GOT3 (cell line): ENCODE measurements at regions not wholly inside any gene's neighbourhood (a gene's known extent, or its start where the extent isn't known, plus 50 kb on each side); places are given as distances from the start of the nearest gene placed in this dataset.

Source experiments
- DNase-seq: peaks from one replicate; lab custom pipeline; 2025; ENCODE audit warnings: mixed read lengths; lab: John Stamatoyannopoulos, UW

- DNase-seq = no peak
Measured at GRCh38 chr6:140130074-140130473, 755.6 kb upstream of the CITED2 start.

GRCh38 chr6:140124498-140124897 is 750.0 kb upstream of the CITED2 start:
- DNase-seq = no peak

GRCh38 chr6:140108167-140108566 is 733.7 kb upstream of the CITED2 start:
- no peak for DNase-seq

- DNase-seq = no peak
Measured at GRCh38 chr6:140107216-140107615, 732.8 kb upstream of the CITED2 start.

GRCh38 chr6:140105857-140106256 is 731.4 kb upstream of the CITED2 start:
- no peak for DNase-seq

GRCh38 chr6:140105241-140105640 is 730.8 kb upstream of the CITED2 start:
- DNase-seq = no peak

- no peak for DNase-seq
Measured at GRCh38 chr6:140101818-140102217, 727.4 kb upstream of the CITED2 start.

- no peak for DNase-seq
Measured at GRCh38 chr6:140101367-140101766, 726.9 kb upstream of the CITED2 start.

- no peak for DNase-seq
Measured at GRCh38 chr6:140095532-140095931, 721.1 kb upstream of the CITED2 start.

GRCh38 chr6:140091895-140092294 is 717.4 kb upstream of the CITED2 start:
- DNase-seq = no peak

- DNase-seq = no peak
Measured at GRCh38 chr6:140090871-140091270, 716.4 kb upstream of the CITED2 start.

- no peak for DNase-seq
Measured at GRCh38 chr6:140083375-140083774, 708.9 kb upstream of the CITED2 start.

GRCh38 chr6:140082867-140083297 is 708.4 kb upstream of the CITED2 start:
- no peak for DNase-seq

- DNase-seq = no peak
Measured at GRCh38 chr6:140079328-140079727, 704.9 kb upstream of the CITED2 start.

GRCh38 chr6:140078561-140079125 is 704.2 kb upstream of the CITED2 start:
- no peak for DNase-seq

- DNase-seq = no peak
Measured at GRCh38 chr6:140077827-140078560, 703.5 kb upstream of the CITED2 start.

- DNase-seq = no peak
Measured at GRCh38 chr6:140076105-140076504, 701.7 kb upstream of the CITED2 start.

GRCh38 chr6:140073456-140073855 is 699.0 kb upstream of the CITED2 start:
- DNase-seq = no peak

GRCh38 chr6:140071601-140072062 is 697.2 kb upstream of the CITED2 start:
- DNase-seq = no peak

- no peak for DNase-seq
Measured at GRCh38 chr6:140070846-140071473, 696.5 kb upstream of the CITED2 start.

GRCh38 chr6:140069576-140069975 is 695.1 kb upstream of the CITED2 start:
- DNase-seq = no peak

- DNase-seq = no peak
Measured at GRCh38 chr6:140068801-140069200, 694.4 kb upstream of the CITED2 start.

GRCh38 chr6:140064366-140064765 is 689.9 kb upstream of the CITED2 start:
- no peak for DNase-seq
